ENCODE measurements at regions not wholly inside any gene's neighbourhood (a gene's known extent, or its start where the extent isn't known, plus 50 kb on each side); places are given as distances from the start of the nearest gene placed in this dataset.

GRCh38 chr11:116471608-116472256, 301.1 kb downstream of the BUD13 start:
- TF ChIP-seq EZH2 (IDR thresholded peaks at IDR 0.05; ENCODE audit: insufficient read depth, poor library complexity, severe bottlenecking) (no peak), EZH2phosphoT487 (IDR thresholded peaks at IDR 0.05; ENCODE audit: insufficient read depth, low read depth) (no peak)

All from GM23248 (cell line).